ENCODE measurements at regions not wholly inside any gene's neighbourhood (a gene's known extent, or its start where the extent isn't known, plus 50 kb on each side); places are given as distances from the start of the nearest gene placed in this dataset.

DNA sequence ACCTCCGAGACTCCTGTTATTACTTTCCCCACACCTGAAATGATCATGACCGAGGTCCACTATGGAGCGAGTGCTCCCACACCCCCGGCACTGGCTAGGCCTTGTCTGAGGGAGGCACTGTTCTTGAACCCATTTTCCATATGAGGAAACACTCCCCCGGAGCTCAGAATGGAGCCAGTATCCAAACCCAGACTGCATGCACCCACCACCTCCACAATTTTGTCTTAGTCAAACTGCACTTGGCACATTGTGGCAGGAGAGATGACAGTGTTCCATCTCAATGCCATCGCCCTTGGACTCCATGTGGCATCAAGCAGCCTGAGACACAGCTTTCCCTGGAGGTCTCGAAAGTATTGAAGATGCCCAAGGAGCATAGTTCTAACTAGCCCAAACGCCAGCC, 154.1 kb downstream of the NUP210 start:
- no peak for DNase-seq

DNA sequence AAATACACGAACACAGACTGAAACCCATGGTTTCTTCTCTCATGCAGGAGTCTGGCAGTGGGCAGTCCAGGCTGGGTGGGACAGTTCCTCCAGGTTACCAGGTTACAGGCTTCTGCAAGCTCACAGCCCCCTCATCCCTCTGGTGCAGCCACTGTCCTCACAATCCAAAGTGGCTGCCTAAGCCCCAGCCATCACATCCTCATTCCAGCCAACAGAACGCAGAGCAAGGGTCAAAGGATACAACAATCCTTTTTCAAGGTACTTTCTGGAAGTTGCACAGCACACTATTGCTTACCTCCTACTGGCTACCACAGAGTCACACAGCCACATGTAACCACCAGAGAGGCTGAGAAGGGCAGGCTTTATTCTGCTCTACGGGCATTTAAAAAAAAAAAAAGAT, 154.6 kb downstream of the NUP210 start:
- DNase-seq: no peak

GRCh38 chr3:13265016-13265415, 155.1 kb downstream of the NUP210 start:
- DNase-seq: no peak

- DNase-seq: no peak
Measured at GRCh38 chr3:13264468-13264795, 155.7 kb downstream of the NUP210 start.

DNA sequence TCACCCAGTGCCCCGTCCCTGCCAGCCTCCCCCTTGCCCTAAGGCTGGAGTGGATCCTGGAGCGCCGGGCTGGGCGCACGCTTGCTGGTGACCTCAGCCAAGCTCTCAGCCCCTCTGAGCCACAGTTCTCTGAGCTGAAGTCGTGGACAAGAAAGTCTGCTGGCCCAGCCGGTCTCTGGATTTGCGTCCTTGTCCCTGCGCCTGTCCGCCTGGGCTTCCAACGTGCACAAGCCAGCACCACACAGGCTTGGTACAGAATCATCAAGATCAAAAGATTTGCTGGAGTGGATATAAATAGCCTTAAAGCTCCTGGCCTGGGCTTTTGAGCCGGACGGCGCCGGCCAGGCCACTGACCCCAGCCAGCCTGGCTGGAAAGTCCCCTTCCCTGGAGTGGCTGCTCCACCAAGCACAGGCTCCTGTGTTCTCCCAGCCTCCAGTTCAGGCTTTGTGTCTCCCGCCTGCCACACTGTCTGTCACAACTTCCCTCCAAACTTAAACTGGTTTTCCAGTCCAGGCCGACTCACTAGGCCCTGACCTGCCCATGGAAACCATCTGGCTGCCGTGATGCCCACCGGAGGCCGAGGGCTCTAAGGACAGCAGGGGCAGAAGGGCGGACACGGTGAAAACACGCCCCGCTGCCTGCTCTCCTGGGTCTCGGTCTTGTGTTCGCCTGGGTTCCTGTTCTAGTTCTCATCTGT, 156.2 kb downstream of the NUP210 start:
- DNase-seq: no peak

DNA sequence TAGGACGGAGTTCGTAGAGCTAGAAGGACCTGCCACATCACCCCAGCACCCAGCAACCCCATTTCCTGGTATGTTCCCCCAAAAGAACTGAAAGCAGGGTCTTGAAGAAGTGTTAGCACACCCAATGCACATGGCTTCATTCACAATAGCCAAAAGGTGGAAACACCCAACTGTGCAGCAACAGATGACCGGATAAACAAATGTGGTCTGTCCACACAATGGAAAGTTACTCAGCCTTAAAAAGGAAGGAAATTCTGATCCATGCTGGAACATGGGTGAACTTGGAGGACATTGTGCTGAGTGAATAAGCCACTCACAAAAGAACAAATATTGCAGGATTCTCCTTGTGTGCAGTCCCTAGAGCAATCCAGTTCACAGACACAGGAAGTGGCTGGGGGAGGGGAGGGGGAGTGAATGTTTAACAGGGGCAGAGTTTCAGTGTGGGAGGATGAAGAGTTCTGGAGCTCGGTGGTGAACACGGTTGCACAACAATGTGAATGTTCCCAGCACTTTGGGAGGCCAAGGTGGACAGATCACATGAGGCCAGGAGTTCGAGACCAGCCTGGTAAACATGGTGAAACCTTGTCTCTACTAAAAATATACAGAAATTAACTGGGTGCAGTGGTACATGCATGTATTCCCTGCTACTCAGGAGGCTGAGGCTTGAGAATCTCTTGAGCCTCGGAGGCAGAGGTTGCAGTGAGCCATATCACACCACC, 157.5 kb downstream of the NUP210 start:
- DNase-seq: no peak

- no peak for DNase-seq
Measured at GRCh38 chr3:13261892-13262291, 158.2 kb downstream of the NUP210 start.

GRCh38 chr3:13261104-13261830, 158.9 kb downstream of the NUP210 start:
- DNase-seq: no peak

GRCh38 chr3:13260259-13261103, 159.6 kb downstream of the NUP210 start:
- no peak for DNase-seq

DNA sequence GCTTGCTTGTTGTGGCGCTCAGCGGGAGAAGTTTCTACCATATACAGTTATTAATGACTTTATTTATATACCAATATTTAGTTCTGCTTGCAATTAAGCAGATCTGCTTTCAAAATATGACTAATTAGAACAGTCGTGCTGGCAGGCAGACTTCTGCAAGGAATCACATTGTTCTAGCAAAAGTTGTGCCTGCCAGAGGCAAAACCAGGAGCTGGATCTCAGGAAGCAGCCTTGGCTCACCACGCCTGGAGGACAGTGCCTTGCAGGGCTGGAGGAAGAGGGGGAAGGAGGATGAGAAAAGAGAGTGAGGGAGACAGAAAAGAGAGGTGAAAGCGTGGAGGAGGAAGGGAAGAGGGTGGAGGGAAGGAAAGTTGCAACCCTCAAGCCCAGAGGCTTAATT, 160.3 kb downstream of the NUP210 start:
- no peak for DNase-seq

- DNase-seq: no peak
Measured at GRCh38 chr3:13258986-13259514, 161.1 kb downstream of the NUP210 start.

DNA sequence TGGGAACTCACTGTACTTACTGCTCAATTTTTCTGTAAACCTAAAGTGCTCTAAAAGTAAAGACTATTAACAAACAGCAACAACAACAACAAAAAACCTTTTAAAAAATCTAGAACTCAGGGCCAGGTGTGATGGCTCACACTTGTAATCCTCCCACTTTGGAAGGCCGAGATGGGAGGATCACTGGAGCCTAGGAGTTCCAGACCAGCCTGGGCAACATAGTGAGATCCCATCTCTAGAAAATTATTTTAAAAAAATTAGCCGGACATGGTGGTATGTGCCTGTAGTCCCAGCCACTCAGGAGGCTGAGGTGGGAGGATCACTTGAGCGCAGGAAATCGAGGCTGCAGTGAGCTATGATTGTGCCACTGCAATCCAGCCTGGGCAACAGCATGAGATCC, 161.8 kb downstream of the NUP210 start:
- DNase-seq: no peak

- no peak for DNase-seq
Measured at GRCh38 chr3:13257666-13258065, 162.5 kb downstream of the NUP210 start.

GRCh38 chr3:13256845-13257244, 163.3 kb downstream of the NUP210 start:
- no peak for DNase-seq

GRCh38 chr3:13254028-13254951, 165.8 kb downstream of the NUP210 start:
- no peak for DNase-seq

DNA sequence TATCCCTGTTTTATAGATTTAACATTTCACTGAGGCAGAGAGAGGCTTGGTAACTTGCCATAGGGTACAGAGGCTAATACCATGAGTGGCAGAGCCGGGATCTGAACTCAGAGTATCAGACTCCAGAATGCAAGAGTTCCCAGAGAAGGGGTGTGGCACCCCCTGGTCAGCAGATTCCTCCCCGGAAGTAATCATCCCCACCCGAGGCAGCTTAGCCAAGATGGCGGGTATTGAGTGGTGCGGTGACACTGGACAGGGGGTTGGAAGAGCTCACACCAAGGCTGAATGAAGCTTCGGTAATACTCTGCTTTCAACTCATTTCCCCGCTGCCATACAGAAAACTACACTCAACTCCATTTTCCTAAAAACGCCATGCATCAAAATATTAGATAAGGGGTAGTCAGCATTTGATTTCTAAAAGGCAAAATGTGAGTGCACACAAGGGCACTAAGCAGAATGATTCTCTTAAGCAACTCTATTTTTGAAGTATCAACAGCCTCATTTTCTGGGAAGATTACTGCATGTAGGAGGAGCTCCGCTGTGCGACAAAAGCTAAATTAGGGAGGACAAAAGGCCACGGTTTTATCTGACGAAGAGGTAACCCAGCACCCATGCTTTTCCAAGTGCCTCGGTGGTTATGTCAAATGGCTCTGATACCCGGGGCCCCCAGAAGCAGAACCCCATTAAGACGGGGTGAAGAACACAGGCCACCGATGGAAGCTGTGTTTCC, 166.7 kb downstream of the NUP210 start:
- DNase-seq: no peak

- no peak for DNase-seq
Measured at GRCh38 chr3:13252207-13252606, 167.9 kb downstream of the NUP210 start.

GRCh38 chr3:13251166-13251903, 168.8 kb downstream of the NUP210 start:
- DNase-seq: no peak

- no peak for DNase-seq
Measured at GRCh38 chr3:13249664-13250390, 170.3 kb downstream of the NUP210 start.
